Astrocyte of the cerebellum (primary cell): ENCODE measurements at regions not wholly inside any gene's neighbourhood (a gene's known extent, or its start where the extent isn't known, plus 50 kb on each side); places are given as distances from the start of the nearest gene placed in this dataset.
"Not testable (repeated sequence)": the region's sequence is repeated elsewhere in the genome, so short reads cannot be mapped to it uniquely, and the experiment has no call there.

Experiments
- DNase-seq: peaks from one replicate; pipeline ENCODE4 v3.0.0-alpha.2; 2011; ENCODE audit warnings: low read depth
- H3K4me3 ChIP-seq: 2 replicates; pipeline ENCODE4 v1.5.1; 2011; ENCODE audit warnings: mild to moderate bottlenecking, low read depth, low read length, moderate library complexity
- CTCF ChIP-seq: IDR thresholded peaks from 2 replicates; pipeline ENCODE4 v1.5.1; 2012; ENCODE audit warnings: low read length, low read depth, moderate library complexity, mild to moderate bottlenecking; ENCODE audit errors: missing control alignments
- in situ Hi-C: cut with HindIII; loops from 2 replicates; pipeline ENCODE4 v1.10.0; 2017; ENCODE audit warnings: low sequenced_read_pairs

- no peak for TF ChIP-seq CTCF
- in situ Hi-C loops = no loop called here
- H3K4me3 ChIP-seq = no peak overlapping the region
- DNase-seq = no peak
Observed at GRCh38 chr12:60235261-60235660, 639.4 kb downstream of the SLC16A7 start.

GRCh38 chr12:60236416-60236815 lies 640.6 kb downstream of the SLC16A7 start:
- DNase-seq, H3K4me3 ChIP-seq, in situ Hi-C loops: not testable (repeated sequence)

- H3K4me3 ChIP-seq = no peak overlapping the region
- no peak for TF ChIP-seq CTCF
- DNase-seq = no peak
- in situ Hi-C loops = no loop called here
Observed at GRCh38 chr12:60240891-60241290, 645.1 kb downstream of the SLC16A7 start.

- in situ Hi-C loops = no loop called here
- DNase-seq = no peak
- no peak overlapping the region for H3K4me3 ChIP-seq
- TF ChIP-seq CTCF = no peak
Observed at GRCh38 chr12:60251091-60251490, 655.3 kb downstream of the SLC16A7 start.

- in situ Hi-C loops = no loop called here
- H3K4me3 ChIP-seq = no peak overlapping the region
- DNase-seq = no peak
- TF ChIP-seq CTCF = no peak
Observed at GRCh38 chr12:60252359-60253096, 656.7 kb downstream of the SLC16A7 start.

GRCh38 chr12:60255044-60255443 lies 659.2 kb downstream of the SLC16A7 start:
- DNase-seq = no peak
- TF ChIP-seq CTCF = no peak
- in situ Hi-C loops = no loop called here
- H3K4me3 ChIP-seq = no peak overlapping the region

- TF ChIP-seq CTCF = peak; percentile 43
- in situ Hi-C loops = no loop called here
- H3K4me3 ChIP-seq = no peak overlapping the region
- peak; percentile 67 for DNase-seq
Observed at GRCh38 chr12:60257063-60257462, 661.2 kb downstream of the SLC16A7 start.
